ENCODE measurements at regions not wholly inside any gene's neighbourhood (a gene's known extent, or its start where the extent isn't known, plus 50 kb on each side); places are given as distances from the start of the nearest gene placed in this dataset.

- no peak for TF ChIP-seq CTCF (IDR thresholded peaks at IDR 0.05)
- TF ChIP-seq POLR2A (IDR thresholded peaks at IDR 0.05) = no peak
- TF ChIP-seq POLR2AphosphoS5 (IDR thresholded peaks at IDR 0.05) = no peak
Observed at GRCh38 chr13:58056426-58056825, 424.9 kb downstream of the PCDH17 start.

Data from prostate gland (tissue), 2 donors.